ENCODE measurements at regions not wholly inside any gene's neighbourhood (a gene's known extent, or its start where the extent isn't known, plus 50 kb on each side); places are given as distances from the start of the nearest gene placed in this dataset.

DNA sequence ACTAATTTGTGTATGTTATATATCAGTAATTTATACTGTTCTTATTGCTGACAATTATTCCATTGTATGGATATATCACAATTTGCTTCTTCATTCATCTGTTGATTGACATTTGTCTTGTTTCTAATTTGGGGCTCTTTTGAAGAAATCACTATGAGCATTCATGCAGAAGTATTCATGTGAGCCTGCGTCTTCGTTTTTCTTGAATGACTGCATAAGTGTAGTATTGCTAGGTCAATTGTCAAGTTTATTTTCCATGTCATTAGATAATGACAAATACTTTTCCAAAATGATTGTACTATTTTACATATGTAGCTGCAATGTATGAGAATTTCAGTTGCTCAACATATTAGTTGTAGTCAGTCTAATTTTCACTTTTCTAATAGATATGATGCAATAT, 1796.9 kb downstream of the SLITRK5 start:
- no peaks in the 10 kb centered on the region for H3K27me3 ChIP-seq (ENCODE audit: low read depth)
- H3K36me3 ChIP-seq = no peaks in the 10 kb centered on the region
- H3K9me3 ChIP-seq (replicated peaks) = peaks cover 21% of the 10 kb centered on the region
- H3K4me3 ChIP-seq = no peak overlapping the region
- intact Hi-C loops (cut with micrococcal nuclease) = no loop called here
- no peak for DNase-seq
- TF ChIP-seq, protein P1, sequence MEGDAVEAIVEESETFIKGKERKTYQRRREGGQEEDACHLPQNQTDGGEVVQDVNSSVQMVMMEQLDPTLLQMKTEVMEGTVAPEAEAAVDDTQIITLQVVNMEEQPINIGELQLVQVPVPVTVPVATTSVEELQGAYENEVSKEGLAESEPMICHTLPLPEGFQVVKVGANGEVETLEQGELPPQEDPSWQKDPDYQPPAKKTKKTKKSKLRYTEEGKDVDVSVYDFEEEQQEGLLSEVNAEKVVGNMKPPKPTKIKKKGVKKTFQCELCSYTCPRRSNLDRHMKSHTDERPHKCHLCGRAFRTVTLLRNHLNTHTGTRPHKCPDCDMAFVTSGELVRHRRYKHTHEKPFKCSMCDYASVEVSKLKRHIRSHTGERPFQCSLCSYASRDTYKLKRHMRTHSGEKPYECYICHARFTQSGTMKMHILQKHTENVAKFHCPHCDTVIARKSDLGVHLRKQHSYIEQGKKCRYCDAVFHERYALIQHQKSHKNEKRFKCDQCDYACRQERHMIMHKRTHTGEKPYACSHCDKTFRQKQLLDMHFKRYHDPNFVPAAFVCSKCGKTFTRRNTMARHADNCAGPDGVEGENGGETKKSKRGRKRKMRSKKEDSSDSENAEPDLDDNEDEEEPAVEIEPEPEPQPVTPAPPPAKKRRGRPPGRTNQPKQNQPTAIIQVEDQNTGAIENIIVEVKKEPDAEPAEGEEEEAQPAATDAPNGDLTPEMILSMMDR (IDR thresholded peaks at IDR 0.05; ENCODE audit: borderline replicate concordance) = no peak
- no peak overlapping the region for H3K27ac ChIP-seq (replicated peaks)
- H3K4me1 ChIP-seq = no peaks in the 10 kb centered on the region

DNA sequence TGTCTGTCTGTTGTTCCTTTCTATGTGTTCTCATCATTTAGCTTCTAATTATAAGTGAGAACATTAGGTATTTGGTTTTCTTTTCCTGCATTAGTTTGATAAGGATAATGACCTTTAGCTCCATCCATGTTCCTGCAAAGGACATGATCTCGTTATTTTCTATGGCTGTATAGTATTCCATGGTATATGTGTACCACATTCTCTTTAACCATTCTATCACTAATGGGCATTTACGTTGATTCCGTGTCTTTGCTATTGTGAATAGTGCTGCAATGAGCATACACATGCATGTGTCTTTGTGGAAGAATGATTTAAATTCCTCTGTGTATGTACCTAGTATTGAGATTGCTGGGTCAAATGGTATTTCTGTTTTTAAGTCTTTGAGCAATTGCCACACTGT, 1799.7 kb downstream of the SLITRK5 start:
- intact Hi-C loops (cut with micrococcal nuclease) = no loop called here
- no peak overlapping the region for H3K27ac ChIP-seq (replicated peaks)
- no peaks in the 10 kb centered on the region for H3K36me3 ChIP-seq
- TF ChIP-seq, protein P1 (IDR thresholded peaks at IDR 0.05; ENCODE audit: borderline replicate concordance) = no peak
- H3K4me1 ChIP-seq = no peaks in the 10 kb centered on the region
- no peak overlapping the region for H3K4me3 ChIP-seq
- no peak for DNase-seq
- H3K27me3 ChIP-seq (ENCODE audit: low read depth) = no peaks in the 10 kb centered on the region
- peaks cover 49% of the 10 kb centered on the region for H3K9me3 ChIP-seq (replicated peaks)

DNA sequence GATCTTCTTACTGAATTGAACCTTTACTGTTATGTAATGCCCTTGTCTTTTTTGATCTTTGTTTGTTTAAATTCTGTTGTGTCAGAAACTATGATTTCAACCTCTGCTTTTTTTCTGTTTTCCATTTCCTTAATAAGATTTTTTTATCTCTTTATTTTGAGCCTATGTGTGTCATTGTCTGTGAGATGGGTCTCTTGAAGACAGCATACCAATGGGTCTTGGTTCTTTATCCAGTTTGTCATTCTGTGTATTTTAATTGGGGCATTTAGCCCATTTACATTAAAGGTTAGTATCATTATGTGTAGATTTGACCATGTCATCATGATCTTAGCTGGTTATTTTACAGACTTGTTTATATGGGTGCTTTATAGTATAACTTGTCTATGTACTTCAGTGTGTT, 1803.3 kb downstream of the SLITRK5 start:
- Histone ChIP-seq H3K27me3 (ENCODE audit: low read depth) (no peaks in the 10 kb centered on the region), H3K36me3 (no peaks in the 10 kb centered on the region), H3K9me3 (replicated peaks) (peaks cover 52% of the 10 kb centered on the region), H3K4me3 (no peak overlapping the region), H3K4me1 (no peaks in the 10 kb centered on the region), H3K27ac (replicated peaks) (no peak overlapping the region)
- no peak for DNase-seq
- TF ChIP-seq, protein P1 (IDR thresholded peaks at IDR 0.05; ENCODE audit: borderline replicate concordance) = no peak
- intact Hi-C loops (cut with micrococcal nuclease) = no loop called here

DNA sequence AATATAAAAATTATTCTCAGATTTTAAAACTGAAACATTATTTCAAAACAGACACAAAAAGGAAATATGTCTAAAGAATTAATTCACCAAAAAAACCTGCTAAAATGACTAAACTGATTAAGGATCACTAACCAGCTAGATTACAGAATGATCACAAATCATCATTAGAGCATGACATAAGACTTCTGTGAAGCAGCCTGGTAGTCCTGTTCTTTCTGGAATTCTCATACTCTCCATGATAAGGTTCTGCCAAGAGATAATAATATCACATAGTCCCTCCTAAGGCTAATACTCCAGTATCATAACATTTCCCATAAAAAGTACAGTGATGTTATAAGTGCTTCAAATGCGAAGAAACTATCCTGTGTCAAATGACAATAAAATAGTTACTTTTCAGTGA, 1814.9 kb downstream of the SLITRK5 start:
- intact Hi-C loops (cut with micrococcal nuclease) = no loop called here
- no peaks in the 10 kb centered on the region for H3K27me3 ChIP-seq (ENCODE audit: low read depth)
- H3K4me1 ChIP-seq = no peaks in the 10 kb centered on the region
- H3K36me3 ChIP-seq = no peaks in the 10 kb centered on the region
- TF ChIP-seq, protein P1 (IDR thresholded peaks at IDR 0.05; ENCODE audit: borderline replicate concordance) = no peak
- no peaks in the 10 kb centered on the region for H3K9me3 ChIP-seq (replicated peaks)
- H3K4me3 ChIP-seq = no peak overlapping the region
- DNase-seq = no peak
- no peak overlapping the region for H3K27ac ChIP-seq (replicated peaks)

DNA sequence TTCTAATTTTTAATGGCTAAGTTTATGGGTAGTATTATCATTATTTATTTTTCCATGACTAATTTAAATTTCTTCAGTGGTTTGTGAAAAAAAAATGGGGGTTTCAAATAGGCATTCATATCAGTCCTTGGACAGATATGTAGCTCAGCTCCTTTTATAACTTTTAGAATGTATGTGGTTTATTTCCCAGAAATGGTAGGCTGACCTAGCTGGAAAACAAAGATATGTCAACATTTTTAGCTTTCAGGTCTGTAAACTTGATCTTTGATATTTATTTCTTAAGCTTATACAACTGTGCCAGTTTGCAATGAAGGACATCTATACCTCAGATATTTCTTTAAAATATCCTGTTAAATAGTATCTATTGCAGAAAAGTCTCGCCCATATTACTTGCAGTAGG, 1815.5 kb downstream of the SLITRK5 start:
- Histone ChIP-seq H3K36me3 (no peaks in the 10 kb centered on the region), H3K27me3 (ENCODE audit: low read depth) (no peaks in the 10 kb centered on the region), H3K4me1 (no peaks in the 10 kb centered on the region), H3K9me3 (replicated peaks) (no peaks in the 10 kb centered on the region), H3K4me3 (no peak overlapping the region), H3K27ac (replicated peaks) (no peak overlapping the region)
- intact Hi-C loops (cut with micrococcal nuclease) = no loop called here
- DNase-seq = no peak
- TF ChIP-seq, protein P1 (IDR thresholded peaks at IDR 0.05; ENCODE audit: borderline replicate concordance) = no peak

DNA sequence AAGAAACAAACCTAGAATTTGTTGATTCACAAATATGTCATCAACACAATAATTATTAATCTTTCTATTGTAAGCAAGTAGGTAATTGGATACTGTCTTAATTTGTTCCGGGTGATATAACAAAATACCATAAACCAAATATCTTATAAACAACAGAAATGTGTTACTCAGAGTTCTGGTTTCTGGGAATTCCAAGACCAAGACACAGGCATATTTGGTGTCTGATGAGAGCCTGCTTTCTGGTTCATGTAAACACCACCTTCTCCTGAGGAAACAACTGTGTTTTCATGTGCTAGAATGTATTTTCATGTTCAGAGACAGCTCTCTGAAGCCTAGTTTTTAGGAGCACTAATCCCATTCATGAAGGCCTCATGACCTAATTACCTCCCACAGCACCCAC, 1819.5 kb downstream of the SLITRK5 start:
- intact Hi-C loops (cut with micrococcal nuclease) = no loop called here
- Histone ChIP-seq H3K27ac (replicated peaks) (no peak overlapping the region), H3K4me1 (no peaks in the 10 kb centered on the region), H3K27me3 (ENCODE audit: low read depth) (no peaks in the 10 kb centered on the region), H3K4me3 (no peak overlapping the region), H3K36me3 (no peaks in the 10 kb centered on the region), H3K9me3 (replicated peaks) (no peaks in the 10 kb centered on the region)
- DNase-seq = no peak
- TF ChIP-seq, protein P1 (IDR thresholded peaks at IDR 0.05; ENCODE audit: borderline replicate concordance) = no peak

Data from left ventricle myocardium inferior (tissue), 1 donor.